ENCODE measurements at regions not wholly inside any gene's neighbourhood (a gene's known extent, or its start where the extent isn't known, plus 50 kb on each side); places are given as distances from the start of the nearest gene placed in this dataset.
"Not testable (repeated sequence)": the region's sequence is repeated elsewhere in the genome, so short reads cannot be mapped to it uniquely, and the experiment has no call there.

DNA sequence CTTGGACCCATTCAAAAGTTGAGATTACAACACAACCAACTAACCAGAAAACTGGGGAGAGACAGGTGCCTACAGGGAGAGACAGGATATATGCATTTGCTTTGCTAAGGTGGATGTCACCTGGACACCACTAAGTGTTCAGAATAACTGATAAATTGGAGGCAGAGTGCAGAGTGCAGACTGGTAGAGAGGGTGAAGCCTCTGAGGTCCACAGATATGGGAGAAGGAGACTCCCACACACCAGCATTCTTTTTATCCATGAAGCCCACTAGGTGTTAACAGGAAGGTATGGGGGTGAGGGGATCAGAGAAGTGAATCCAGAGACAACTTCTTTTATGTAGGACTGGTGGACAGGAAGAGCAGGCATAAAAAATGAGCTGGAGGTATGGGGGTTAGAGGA lies 1310.0 kb upstream of the ZEB2 start:
- DNase-seq, result no peak

DNA sequence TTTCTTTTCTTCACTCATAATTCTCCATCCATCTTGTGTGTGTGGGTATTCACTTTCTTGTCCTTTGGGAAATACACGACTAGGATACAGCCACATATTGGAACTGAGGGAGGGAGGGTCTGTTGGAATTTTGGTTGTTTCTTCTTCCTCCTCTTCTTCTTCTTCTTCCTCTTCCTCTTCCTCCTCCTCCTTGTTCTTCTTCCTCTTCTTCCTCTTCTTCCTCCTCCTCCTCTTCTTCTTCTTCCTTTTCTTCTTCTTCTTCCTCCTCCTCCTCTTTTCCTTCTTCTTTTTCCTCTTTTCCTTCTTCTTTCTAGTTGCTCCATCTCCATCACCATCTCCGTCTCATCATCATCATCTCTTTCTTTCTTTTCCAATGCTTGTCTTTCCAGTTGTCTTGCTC lies 1307.3 kb upstream of the ZEB2 start:
- no peak for DNase-seq

DNA sequence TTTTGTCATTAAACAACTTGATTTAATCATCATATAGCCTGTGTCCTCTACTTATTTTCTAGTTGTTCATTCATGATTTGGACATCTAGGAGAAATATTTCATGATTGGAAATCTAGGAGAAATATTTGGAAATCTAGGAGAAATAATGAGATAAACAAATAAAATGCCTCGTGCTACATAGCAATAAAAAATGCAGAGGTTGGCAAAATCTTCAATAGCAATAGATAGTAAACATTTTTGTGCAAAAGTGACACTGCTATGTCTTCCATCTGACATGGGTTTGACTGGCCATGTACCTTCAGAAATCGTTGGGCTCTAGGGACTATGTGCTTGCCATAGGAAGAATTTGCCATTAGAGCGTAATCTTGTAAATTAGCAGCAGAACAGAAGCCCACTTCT lies 1304.5 kb upstream of the ZEB2 start:
- no peak for DNase-seq

DNA sequence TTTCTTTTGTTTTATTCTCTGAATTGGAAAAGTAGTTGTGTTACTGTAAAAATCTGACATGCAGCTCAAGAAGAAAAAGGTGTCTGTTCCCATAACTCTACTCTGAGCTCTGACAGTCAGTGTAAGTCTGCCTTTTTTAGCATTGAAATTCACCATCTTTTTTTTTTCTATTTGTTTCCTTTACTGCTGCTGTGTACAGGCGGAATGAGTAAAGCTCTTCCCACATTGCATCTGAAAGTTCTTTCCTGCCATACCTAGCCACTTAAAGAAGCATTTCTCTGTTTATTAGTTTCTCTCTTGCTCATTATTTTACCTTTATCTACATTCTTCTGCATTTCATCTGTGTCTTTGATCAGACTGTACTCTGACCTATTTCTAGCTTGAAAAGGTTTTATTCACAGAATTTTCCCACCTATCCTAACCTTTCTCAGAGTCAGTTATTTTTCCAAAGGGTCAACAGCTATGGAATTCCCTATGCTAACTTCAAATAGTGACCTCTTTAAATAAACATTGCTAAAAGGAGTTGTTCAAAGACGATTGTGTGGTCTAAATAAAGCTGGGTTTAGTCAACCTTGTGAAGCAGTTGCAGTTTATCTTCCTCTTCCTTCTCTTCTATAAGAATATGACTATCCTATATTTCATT lies 1303.1 kb upstream of the ZEB2 start:
- no peak for DNase-seq

DNA sequence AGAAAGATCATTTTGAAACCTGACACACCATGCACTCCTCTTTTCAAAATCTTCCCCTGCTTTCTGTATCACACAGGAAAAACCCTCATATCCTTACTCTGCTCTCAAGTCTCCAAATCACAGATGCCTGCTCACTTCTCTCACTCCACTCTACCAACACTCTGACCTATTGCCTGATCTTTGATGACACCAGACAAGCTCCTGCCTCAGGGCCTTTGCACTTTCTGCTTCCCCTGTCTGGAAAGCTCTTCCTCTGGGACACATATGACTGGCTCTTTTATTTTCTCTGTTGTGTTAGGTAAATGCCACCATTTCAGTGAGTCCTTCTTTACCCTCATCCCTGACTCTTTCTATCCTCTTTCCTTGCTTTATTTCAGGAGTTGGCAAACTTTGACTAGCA lies 1300.7 kb upstream of the ZEB2 start:
- DNase-seq, result no peak

DNA sequence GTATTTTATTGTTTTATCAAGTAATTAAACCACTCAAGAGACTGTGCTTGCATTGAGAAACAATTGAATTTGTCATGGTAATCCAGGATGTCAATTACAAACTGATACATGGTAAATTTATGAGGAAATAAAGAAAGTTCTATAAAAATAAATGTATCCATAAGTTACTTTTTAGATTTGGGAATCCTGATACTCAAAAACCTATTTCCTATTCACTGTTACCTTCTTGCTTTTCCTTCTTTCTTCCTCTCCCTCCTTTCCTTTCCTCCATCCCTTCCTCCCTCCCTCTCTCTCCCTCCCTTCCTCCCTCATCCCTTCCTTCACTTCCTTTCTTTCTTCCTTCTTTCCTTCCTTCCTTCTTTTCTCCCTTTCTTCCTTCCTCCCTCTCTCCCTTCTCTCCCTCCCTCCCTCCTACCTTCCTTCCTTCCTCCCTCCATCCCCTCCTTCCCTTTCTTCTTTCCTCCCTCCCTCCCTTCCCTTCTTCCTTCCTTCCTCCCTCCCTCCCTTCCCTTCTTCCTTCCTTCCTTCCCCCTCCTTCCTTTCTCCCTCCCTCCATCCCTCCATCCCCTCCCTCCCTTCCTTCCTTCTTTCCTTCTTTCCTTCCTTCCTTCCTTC lies 1299.1 kb upstream of the ZEB2 start:
- DNase-seq, result no peak

DNA sequence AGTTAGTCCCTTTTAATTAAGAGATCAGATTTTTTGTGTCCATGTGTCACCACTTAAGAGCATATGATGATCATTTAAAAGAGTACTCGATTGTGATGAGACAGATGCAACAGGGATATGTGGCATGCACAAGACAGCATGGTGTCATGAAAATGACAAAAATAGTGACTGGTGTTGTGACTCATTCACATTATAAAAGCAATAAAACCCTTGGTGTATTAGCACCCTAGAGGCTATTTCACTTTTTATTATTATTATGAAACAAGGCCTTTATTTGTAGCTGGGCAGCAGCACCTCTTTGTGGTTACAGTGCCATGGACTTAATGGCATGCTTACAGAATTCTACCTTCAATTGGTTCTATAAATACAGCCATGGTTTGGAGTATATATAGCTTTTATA lies 1296.0 kb upstream of the ZEB2 start:
- no peak for DNase-seq

DNA sequence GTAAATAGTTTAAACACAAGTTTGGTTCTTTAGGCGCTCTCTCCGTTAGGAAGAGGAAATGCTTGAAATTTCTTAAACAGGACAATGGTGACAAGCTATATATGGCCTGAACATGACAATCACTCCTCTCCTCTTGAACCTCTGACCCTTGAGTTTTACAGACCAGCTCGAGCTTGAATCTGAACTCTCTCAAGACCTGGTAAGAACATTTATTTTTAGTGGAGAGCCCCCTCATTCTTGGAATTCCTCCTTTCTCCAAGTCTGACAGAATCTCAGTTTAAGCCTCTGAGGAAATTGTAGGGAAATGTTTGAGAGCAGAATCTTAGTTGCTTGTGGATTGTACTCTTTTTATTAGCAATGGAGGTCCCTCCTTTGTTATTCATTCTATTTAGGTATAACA lies 1293.6 kb upstream of the ZEB2 start:
- no peak for DNase-seq

DNA sequence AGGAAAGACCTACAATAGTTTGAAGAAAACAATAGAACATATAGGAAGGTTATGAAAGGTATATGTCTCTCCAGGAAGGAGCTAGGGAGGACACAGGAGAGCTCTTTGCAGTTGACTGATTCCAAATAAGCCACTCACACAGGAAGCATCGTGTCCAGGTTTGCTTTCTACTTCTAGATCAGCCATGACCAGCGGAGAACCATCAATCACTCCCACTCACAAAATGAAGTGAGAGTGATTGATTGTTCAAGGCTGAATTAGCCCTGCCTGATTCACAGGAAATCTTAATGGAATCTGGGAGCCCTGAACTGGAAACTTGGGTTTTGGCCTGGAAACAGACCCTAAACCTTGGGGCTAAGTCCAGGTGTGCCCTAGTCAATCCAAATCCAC lies 1292.2 kb upstream of the ZEB2 start:
- peak; percentile 20 for DNase-seq

DNA sequence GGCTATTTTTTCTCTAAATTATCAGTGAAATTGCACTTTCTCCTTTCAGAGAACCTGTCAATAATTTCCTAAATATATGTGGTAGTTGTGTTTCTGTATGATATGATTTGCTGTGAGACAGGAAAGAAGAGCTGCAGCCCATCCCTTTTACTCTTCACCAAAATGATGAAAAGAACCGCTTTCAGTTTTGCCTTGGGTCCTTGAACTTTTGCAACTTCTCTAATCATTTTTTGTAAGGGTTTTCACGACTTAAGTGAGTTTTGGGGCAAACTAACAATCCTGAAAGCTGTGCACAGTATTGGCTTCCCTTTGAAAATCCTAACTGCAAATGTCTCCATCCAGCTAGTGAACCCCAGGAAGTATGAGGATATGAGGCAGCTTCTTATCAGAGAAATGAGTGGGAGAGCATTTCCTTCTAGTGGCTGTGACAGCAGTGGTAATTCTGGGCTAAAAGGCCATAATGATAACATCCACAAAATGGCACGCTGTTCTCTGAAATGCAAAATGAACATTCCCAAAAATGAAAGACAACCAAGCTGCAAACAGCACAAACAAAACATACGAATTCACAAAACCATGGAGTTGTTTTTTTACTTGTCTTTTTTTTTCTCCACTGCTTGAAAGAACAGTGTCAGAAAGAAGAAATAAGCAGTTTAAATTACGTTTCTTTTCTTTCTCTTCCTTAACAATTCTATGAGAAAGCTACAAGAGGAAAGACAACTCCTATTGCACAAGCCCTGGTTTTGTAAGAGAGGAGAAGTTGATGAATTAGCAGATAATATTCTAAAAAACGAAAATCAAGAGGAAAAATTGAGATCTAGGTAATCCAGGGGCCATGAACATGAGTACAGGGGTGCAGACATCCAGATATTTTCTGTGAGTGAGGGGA lies 1291.6 kb upstream of the ZEB2 start:
- no peak for DNase-seq

DNA sequence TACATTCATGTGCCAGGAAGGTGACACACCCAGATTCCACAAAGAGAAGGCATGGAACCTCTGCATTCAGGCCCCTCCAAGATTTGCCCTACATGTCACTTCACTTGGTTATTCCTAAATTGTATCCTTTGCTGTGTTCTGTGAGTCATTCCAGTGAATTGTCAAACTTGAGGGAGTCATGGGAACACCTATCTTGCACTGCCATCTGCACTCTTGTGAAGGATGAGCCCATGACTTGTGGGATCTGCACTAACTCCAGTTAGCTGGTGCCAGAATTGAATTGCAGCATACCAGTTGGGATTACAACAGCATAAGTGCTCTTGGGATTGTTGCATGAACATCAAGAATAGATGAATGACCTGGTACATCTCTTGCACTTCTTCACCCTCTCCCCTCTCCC lies 1288.0 kb upstream of the ZEB2 start:
- DNase-seq, result no peak

DNA sequence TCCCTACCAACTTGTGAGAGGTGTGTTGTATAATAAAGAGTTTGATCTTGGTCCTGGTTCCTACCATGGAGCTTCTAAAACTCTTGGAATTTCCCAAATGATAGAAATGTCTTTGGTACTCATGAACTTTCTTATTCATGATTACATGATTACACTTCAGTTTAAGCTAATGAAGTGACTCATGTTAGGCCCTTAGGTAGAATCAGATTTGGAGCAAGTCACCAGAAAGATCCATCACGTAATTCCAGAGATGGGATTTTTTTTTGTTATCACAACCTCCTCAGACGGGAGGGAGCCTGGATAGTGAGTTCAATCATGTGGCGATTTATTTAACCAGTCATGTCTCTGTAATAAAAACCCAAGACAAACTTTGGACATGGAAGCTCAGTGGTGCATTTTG lies 1287.6 kb upstream of the ZEB2 start:
- no peak for DNase-seq

DNA sequence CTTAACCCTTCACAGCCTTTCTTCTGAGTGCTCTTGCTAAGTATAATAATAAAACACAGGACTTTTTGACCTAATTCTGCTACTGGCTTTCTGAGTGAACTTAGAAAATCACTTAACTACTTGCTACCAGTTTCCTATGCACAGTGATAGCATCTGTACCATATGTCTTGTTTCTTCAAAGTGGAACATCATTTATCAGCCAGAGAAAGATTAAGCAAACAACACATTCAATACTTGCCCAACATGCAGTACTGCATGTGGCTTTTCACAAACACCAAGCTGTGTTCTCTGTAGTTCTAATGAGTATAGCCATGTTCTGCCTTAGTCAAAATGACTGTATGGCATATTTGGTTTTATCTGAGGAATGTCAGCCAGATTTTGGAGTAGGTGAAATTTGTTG lies 1286.6 kb upstream of the ZEB2 start:
- DNase-seq, result no peak

DNA sequence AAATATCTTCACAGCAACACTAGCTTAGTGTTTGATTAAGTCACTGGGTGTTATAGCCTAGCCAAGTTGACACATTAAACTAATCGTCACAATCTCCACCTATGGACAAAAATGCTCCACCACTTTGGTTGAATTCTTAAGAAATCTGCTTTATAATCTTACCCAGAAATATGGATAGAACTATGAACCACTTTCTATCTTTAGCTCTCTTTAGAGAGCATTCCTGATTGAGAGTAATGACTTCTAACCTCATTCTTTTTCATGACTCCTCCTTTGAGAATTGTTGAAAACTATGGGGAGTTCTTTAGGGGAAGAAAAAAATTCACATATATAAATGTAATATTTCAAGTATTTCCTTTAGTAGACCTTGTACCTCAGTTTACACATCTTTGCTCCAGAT lies 1282.2 kb upstream of the ZEB2 start:
- DNase-seq, result no peak

DNA sequence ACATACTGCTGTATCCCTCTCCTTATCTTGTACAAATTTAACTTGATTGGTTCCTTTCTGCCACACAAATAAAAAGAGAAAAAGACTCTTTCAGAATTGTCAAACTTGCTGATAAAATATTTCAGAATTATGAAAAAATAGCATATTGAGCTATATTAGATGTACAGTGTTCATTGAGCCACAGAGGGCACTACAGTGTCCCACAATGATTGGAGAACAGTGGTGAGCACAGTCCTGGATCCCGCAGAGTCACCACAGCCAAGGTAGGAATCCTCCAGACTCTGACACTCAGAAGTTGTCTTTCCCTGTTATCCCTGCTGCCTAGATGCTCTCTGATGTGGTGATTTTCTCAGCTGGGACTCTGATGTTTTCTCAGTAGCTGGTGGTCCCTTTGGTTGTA lies 1281.3 kb upstream of the ZEB2 start:
- no peak for DNase-seq

DNA sequence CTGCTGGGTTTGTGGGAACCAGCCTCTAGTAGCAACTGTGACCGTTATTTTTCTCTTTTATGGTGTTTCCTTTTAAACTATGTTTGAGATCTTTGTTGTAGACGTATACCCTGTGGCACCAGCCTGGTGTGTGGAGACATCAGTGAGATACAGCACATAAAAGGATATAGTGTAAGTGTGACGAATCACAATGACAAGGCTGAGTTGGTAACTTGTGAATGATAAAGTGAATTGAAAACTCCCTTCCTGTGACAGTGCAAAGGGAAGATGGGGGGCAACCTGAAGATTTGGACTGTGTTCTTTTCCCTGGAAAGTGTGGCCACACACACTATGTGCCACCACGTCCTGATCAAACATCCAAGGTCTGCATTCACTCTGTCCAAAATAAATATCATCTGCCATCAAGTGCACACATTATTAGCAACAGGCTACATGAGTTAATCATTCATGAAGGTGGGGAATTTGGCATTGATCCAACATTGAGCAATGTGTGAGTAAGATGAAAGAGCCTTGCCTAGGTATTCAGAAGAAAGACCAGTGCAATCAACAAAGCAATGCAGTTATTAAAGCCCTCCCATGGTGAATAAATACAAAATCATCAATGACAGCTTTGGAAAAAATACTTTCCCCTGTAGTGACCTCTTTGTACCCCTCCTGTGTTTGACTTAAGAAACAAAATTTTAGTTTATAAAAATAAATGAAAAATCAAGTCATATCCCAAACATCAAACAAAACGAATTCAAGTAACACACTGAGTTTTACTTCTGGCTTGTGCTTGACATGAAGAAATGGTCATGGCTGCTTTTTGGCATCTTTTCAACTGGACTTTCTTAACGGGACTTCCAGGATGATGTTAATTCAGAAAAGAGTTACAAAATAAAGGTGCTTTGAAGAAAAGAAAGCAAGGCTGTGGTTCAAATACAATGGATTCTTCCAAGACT lies 1280.5 kb upstream of the ZEB2 start:
- no peak for DNase-seq

DNA sequence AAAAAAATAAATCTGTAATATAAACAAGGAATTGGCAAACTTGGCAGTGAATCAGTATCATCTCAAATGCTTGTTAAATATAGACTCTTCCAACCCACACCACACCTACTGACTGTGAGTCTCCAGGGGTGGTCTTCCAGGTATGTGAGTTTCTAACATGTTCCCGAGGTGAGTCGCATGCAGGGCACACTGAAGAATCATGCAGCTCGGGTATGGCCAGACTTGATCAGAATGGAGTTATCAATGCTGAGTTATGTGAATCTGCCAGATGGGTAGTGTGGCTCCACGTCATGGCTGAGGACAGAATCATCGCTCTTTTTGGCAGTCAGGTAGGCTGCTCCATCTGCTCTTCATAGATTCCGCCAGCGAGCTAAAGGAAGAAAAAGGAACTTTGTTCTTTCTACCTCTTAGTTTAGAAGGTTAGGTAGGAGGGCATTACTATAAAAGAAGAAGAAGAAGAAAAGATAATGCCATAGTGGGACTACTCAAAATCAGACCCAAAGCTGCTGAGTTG lies 1279.7 kb upstream of the ZEB2 start:
- DNase-seq, result no peak

DNA sequence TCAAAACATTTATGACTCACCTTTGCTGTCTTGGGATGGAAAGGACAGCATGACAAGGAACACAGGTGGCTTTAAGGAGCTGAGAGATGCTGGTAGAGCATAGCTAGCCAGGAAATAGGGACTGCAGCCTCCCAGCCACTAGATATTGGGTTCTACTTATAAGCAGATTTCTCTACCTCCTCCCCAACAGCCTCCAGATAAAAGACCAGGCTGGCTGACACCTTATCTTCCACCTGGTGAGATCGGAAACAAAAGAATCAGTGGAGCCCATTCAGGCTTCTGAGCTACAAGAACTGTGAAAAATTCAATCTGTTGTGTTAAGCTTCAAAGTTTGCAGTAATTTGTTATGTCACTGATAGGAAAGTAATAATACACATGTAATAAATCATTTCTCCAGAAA lies 1278.5 kb upstream of the ZEB2 start:
- no peak for DNase-seq

DNA sequence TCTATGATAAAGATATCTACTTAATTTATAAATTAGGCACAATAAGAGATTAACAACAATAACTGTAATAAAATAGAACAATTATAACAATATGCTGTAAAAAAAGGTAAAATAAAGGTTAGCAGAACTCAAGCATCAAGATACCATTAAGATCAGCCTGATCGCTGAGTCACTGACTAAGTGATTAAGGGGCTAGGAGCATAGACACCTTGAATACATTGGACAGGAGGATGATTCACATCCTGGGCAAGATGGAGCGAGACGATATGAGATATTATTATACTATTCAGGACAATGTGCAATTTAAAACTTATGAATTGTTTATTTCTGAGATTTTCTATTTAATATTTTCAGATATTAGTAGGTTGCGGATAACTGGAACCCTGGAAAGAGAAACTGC lies 1277.8 kb upstream of the ZEB2 start:
- DNase-seq, result no peak

DNA sequence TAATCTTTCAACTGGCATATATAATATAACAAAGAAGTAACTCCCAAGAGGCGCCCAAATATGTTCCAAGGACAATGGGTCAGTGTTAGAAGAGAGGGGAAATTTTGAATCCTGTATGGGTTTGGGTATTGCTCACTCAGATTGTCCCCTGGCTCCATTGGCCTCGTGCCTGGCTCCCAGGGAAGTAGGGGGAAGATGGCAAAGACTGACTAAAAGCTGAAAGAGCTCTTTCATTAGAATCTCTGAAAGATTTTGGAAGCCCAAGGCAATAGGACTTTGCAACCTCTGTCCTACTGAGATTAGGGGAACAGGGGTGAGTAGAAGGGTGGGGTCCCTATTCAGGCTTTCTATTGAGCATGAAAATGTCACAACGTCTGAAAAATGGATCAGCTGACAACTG lies 1272.8 kb upstream of the ZEB2 start:
- no peak for DNase-seq

DNA sequence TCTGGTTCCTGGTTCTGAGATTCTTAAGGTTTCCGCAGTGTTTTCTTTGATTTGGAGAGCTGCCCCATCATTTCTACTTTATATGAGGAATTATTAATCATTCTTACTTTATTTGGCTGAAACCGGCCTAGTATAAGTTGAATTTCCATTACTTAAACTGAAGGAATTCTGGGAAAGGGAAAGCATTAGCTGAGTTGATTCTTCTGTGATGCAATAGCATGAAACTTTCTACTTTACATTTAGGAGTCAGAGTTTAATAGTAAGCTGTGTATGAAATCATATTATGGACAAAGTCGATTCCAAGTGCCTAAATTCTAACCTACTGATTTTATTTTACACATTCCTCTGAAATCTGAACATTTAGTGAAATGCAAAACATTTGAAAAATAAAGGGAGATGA lies 1269.7 kb upstream of the ZEB2 start:
- DNase-seq, result no peak

DNA sequence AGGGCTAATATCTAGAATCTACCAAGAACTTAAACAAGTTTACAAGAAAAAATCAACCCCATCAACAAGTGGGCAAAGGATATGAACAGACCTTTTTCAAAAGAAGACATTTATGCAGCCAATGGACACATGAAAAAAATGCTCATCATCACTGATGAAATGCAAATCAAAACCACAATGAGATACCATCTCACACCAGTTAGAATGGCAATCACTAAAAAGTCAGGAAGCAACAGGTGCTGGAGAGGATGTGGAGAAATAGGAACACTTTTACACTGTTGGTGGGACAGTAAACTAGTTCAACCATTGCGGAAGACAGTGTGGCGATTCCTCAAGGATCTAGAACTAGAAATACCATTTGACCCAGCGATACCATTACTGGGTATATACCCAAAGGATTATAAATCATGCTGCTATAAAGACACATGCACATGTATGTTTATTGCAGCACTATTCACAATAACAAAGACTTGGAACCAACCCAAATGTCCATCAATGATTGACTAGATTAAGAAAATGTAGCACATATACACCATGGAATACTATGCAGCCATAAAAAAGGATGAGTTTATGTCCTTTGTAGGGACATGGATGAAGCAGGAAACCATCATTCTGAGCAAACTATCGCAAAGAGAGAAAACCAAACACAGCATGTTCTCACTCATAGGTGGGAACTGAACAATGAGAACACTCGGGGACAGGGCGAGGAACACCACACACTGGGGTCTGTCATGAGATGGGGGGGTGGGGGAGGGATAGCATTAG lies 1267.9 kb upstream of the ZEB2 start:
- not testable (repeated sequence) for DNase-seq

Measured in NCI-H187 treated with DMSO at 0.1 percent for 48 hours (cell line).